GM13976 (cell line): ENCODE measurements at regions not wholly inside any gene's neighbourhood (a gene's known extent, or its start where the extent isn't known, plus 50 kb on each side); places are given as distances from the start of the nearest gene placed in this dataset.
"Not testable (repeated sequence)": the region's sequence is repeated elsewhere in the genome, so short reads cannot be mapped to it uniquely, and the experiment has no call there.

Experiments
- DNase-seq: peaks from one replicate; pipeline ENCODE4 v3.0.0; 2012; ENCODE audit warnings: low spot score
- CTCF ChIP-seq: IDR thresholded peaks from 2 replicates; pipeline ENCODE4 v1.5.1; 2012; ENCODE audit warnings: borderline replicate concordance, mild to moderate bottlenecking; ENCODE audit not compliant: insufficient read depth; ENCODE audit errors: extremely low read depth, missing control alignments, control extremely low read depth
- in situ Hi-C: fragments of 300-500 bp; cut with MboI; formaldehyde crosslinking; loops from one replicate; pipeline ENCODE4 v1.12.0; 2022; ENCODE audit warnings: low sequenced_read_pairs, mixed read lengths, inconsistent platforms; ENCODE audit not compliant: unreplicated experiment

GRCh38 chr13:78540058-78540457, 63.3 kb downstream of the POU4F1 start:
- TF ChIP-seq CTCF, result no peak
- in situ Hi-C loops, result no loop called here
- DNase-seq, result no peak

- DNase-seq, in situ Hi-C loops: not testable (repeated sequence)
Measured at GRCh38 chr13:78526044-78526443, 77.3 kb downstream of the POU4F1 start.

GRCh38 chr13:78524936-78525335, 78.4 kb downstream of the POU4F1 start:
- TF ChIP-seq CTCF, result no peak
- in situ Hi-C loops, result no loop called here
- DNase-seq, result no peak

GRCh38 chr13:78521091-78521490, 82.3 kb downstream of the POU4F1 start:
- TF ChIP-seq CTCF, result no peak
- in situ Hi-C loops, result no loop called here
- DNase-seq, result no peak

- no peak for TF ChIP-seq CTCF
- DNase-seq, result no peak
- in situ Hi-C loops, result no loop called here
Measured at GRCh38 chr13:78520425-78520824, 82.9 kb downstream of the POU4F1 start.

GRCh38 chr13:78518482-78518881, 84.9 kb downstream of the POU4F1 start:
- DNase-seq, in situ Hi-C loops: not testable (repeated sequence)

GRCh38 chr13:78499802-78500201, 103.5 kb downstream of the POU4F1 start:
- DNase-seq, result no peak
- no peak for TF ChIP-seq CTCF
- in situ Hi-C loops, result no loop called here

GRCh38 chr13:78497702-78498355, 105.5 kb downstream of the POU4F1 start:
- DNase-seq, result no peak
- in situ Hi-C loops, result no loop called here
- TF ChIP-seq CTCF, result no peak
